ENCODE measurements at regions not wholly inside any gene's neighbourhood (a gene's known extent, or its start where the extent isn't known, plus 50 kb on each side); places are given as distances from the start of the nearest gene placed in this dataset.

DNA sequence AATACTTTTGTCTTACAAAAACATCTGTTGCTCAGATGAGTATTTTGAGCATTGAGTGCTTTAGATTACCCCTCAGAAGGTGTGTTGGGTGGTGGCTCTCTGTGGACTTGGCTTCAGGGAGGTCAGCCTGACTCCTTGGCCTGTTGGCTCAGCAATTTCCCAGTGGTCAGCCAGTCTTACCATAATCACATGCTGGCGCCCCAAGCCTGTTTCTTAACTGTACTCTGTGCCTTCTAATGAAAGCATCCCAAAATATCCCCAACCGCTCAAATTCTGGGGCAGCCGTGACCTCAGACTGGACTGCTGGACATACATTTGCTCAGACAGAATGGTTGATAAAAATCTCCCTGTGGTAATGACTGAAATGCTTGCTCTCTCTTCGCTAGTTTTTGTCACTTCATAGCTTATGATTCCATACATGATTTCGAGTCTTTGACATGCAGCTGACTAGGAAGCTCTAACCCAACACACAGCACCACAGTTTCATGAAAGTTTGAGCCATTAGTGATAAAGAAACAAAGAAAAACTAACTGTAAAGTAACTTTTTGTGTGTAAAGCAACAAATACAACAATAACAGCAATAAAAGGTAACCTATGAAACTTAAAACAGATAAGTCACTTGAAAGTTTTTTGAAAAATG lies 562.2 kb upstream of the MEF2C start:
- no peaks in the 10 kb centered on the region for H3K9me2 ChIP-seq (replicated peaks; ENCODE audit: low read length)
- H3K4me1 ChIP-seq (ENCODE audit: insufficient read depth, low read length) = no peaks in the 10 kb centered on the region
- no peak for TF ChIP-seq CTCF (conservative IDR thresholded peaks at IDR 0.05; ENCODE audit: low read depth, low read length)
- TF ChIP-seq EZH2 (IDR thresholded peaks at IDR 0.05; ENCODE audit: low read length, unreplicated experiment) = no peak
- TF ChIP-seq EZH2phosphoT487 (IDR thresholded peaks at IDR 0.05; ENCODE audit: borderline replicate concordance, low read length) = no peak
- no TSS peak for BruUV-seq (replicated peaks)
- no peaks in the 10 kb centered on the region for H3K9me3 ChIP-seq (ENCODE audit: low read length)
- intact Hi-C loops (cut with micrococcal nuclease) = no loop called here
- H2AFZ ChIP-seq (ENCODE audit: low read length) = no peak overlapping the region; the same call in 1 of the 2 replicates
- CTCF ChIA-PET = no interaction called here
- H3K4me3 ChIP-seq (ENCODE audit: low read length) = no peak overlapping the region
- H4K20me1 ChIP-seq (ENCODE audit: low read length) = no peaks in the 10 kb centered on the region
- H3K4me2 ChIP-seq (ENCODE audit: low read length) = no peak overlapping the region
- POLR2A ChIA-PET (ENCODE audit: unreplicated experiment) = no interaction called here
- H3F3A ChIP-seq (ENCODE audit: low read length, unreplicated experiment) = no peaks in the 10 kb centered on the region
- H3K79me2 ChIP-seq (ENCODE audit: low read length) = no peaks in the 10 kb centered on the region
- H3K27ac ChIP-seq (ENCODE audit: low read length) = no peak overlapping the region
- DNase-seq (no peak), ATAC-seq (no peak)
- H3K9ac ChIP-seq (ENCODE audit: low read length) = no peak overlapping the region
- no peaks in the 10 kb centered on the region for H3K36me3 ChIP-seq (ENCODE audit: low read depth, low read length)
- no peaks in the 10 kb centered on the region for H3K27me3 ChIP-seq (ENCODE audit: low read length)

DNA sequence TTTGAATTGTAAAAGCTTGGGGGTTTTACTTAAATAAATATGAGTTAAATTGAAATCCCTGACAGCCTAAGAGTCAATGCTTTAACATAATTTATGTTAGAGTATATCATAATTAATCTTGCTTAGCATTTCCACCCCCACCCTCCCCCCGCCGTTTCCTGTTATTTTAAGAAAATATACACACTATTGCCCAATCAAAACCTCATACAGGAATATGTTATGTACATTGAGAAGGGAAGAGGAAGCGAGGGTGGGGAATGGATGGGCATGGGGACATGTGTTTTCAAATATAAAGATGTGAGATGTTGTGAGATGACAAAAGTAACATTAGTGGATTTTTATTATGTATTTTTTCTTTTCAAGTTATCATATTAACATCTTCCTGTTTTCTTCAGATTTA lies 561.1 kb upstream of the MEF2C start:
- no TSS peak for BruUV-seq (replicated peaks)

More for the DNA sequence above, 561.1 kb upstream of the MEF2C start:
- no peaks in the 10 kb centered on the region for H3K4me1 ChIP-seq (ENCODE audit: insufficient read depth, low read length)
- H2AFZ ChIP-seq (ENCODE audit: low read length) = no peak overlapping the region
- ATAC-seq (no peak), DNase-seq (no peak)
- H3K4me3 ChIP-seq (ENCODE audit: low read length) = no peak overlapping the region
- H3K27me3 ChIP-seq (ENCODE audit: low read length) = no peaks in the 10 kb centered on the region
- CTCF ChIA-PET = no interaction called here
- H3K36me3 ChIP-seq (ENCODE audit: low read depth, low read length) = no peaks in the 10 kb centered on the region
- no peak overlapping the region for H3K9ac ChIP-seq (ENCODE audit: low read length)
- POLR2A ChIA-PET (ENCODE audit: unreplicated experiment) = no interaction called here
- no peaks in the 10 kb centered on the region for H3K79me2 ChIP-seq (ENCODE audit: low read length)
- H3F3A ChIP-seq (ENCODE audit: low read length, unreplicated experiment) = no peaks in the 10 kb centered on the region
- no peaks in the 10 kb centered on the region for H3K9me2 ChIP-seq (replicated peaks; ENCODE audit: low read length)
- TF ChIP-seq CTCF (conservative IDR thresholded peaks at IDR 0.05; ENCODE audit: low read depth, low read length) (no peak), EZH2 (IDR thresholded peaks at IDR 0.05; ENCODE audit: low read length, unreplicated experiment) (no peak), EZH2phosphoT487 (IDR thresholded peaks at IDR 0.05; ENCODE audit: borderline replicate concordance, low read length) (no peak)
- intact Hi-C loops (cut with micrococcal nuclease) = no loop called here
- no peak overlapping the region for H3K4me2 ChIP-seq (ENCODE audit: low read length)
- no peaks in the 10 kb centered on the region for H3K9me3 ChIP-seq (ENCODE audit: low read length)
- H3K27ac ChIP-seq (ENCODE audit: low read length) = no peak overlapping the region
- no peaks in the 10 kb centered on the region for H4K20me1 ChIP-seq (ENCODE audit: low read length)

Data from PC-3 (cell line).